SU-DHL-6 (cell line): ENCODE measurements at regions not wholly inside any gene's neighbourhood (a gene's known extent, or its start where the extent isn't known, plus 50 kb on each side); places are given as distances from the start of the nearest gene placed in this dataset.

Experiments used
- H2AFZ ChIP-seq: fragments of 200-600 bp; sonication (generic); 2 replicates; pipeline ENCODE4 v1.6.1; 2014; ENCODE audit warnings: low read depth, mild to moderate bottlenecking, moderate library complexity, mixed read lengths, antibody characterized with exemption, low read length; ENCODE audit not compliant: severe bottlenecking
- H3F3A ChIP-seq: fragments of 200-600 bp; shearing (Covaris generic); 2 replicates; pipeline ENCODE4 v1.6.0; 2016; ENCODE audit warnings: antibody characterized with exemption, mild to moderate bottlenecking; ENCODE audit not compliant: insufficient read depth
- H3K27ac ChIP-seq: fragments of 200-600 bp; sonication (generic); 2 replicates; pipeline ENCODE4 v1.5.1; 2016; ENCODE audit warnings: low read depth, mild to moderate bottlenecking, low read length, moderate library complexity, mixed read lengths
- H3K27me3 ChIP-seq: fragments of 200-600 bp; sonication (generic), shearing (Covaris generic); 2 replicates; pipeline ENCODE4 v1.6.0; 2014; ENCODE audit warnings: mild to moderate bottlenecking, low read length
- H3K36me3 ChIP-seq: fragments of 200-600 bp; sonication (generic); 2 replicates; pipeline ENCODE4 v1.6.1; 2014; ENCODE audit warnings: mild to moderate bottlenecking, low read length, mixed read lengths
- H3K4me2 ChIP-seq: fragments of 300-600, 200-600 bp; shearing (Covaris generic), sonication (generic); 2 replicates; pipeline ENCODE4 v1.6.0; 2014; ENCODE audit warnings: low read length, low read depth, mild to moderate bottlenecking; ENCODE audit not compliant: poor library complexity, severe bottlenecking
- H3K4me3 ChIP-seq: fragments of 200-600 bp; sonication (generic); 2 replicates; pipeline ENCODE4 v1.5.1; 2014; ENCODE audit warnings: antibody characterized with exemption, low read length, mild to moderate bottlenecking, mixed read lengths; ENCODE audit not compliant: insufficient read depth, poor library complexity, severe bottlenecking
- H3K79me2 ChIP-seq: fragments of 200-600 bp; sonication (generic); 2 replicates; pipeline ENCODE4 v1.6.1; 2014; ENCODE audit warnings: mild to moderate bottlenecking, low read length, moderate library complexity; ENCODE audit not compliant: insufficient read depth
- H3K9ac ChIP-seq: fragments of 200-600 bp; sonication (generic); 2 replicates; pipeline ENCODE4 v1.7.0; 2014; ENCODE audit warnings: mild to moderate bottlenecking, low read length
- H3K9me2 ChIP-seq: fragments of 200-600 bp; sonication (generic); replicated peaks from 2 replicates; pipeline ENCODE4 v1.6.1; 2014; ENCODE audit warnings: low read length; ENCODE audit not compliant: insufficient read depth
- H3K9me3 ChIP-seq: fragments of 200-600 bp; sonication (generic); 2 replicates; pipeline ENCODE4 v1.6.1; 2014; ENCODE audit warnings: low read length, mixed read lengths; ENCODE audit not compliant: insufficient read depth
- H4K20me1 ChIP-seq: fragments of 200-600 bp; sonication (generic); 2 replicates; pipeline ENCODE4 v1.6.1; 2014; ENCODE audit warnings: low read depth, mild to moderate bottlenecking, antibody characterized with exemption, low read length, moderate library complexity, mixed read lengths
- CTCF ChIP-seq: fragments of 200-600 bp; sonication (generic); IDR thresholded peaks from one replicate; pipeline ENCODE4 v1.5.1; 2017; ENCODE audit warnings: antibody characterized with exemption, mild to moderate bottlenecking, low read length, moderate library complexity; ENCODE audit not compliant: insufficient read depth, poor library complexity, severe bottlenecking
- EZH2phosphoT487 ChIP-seq: fragments of 200-600 bp; sonication (generic), shearing (Covaris generic); conservative IDR thresholded peaks from 2 replicates; pipeline ENCODE4 v1.6.1; 2018; ENCODE audit warnings: mild to moderate bottlenecking, antibody characterized with exemption, low read length, moderate library complexity, mixed read lengths

- no peak overlapping the region for H3K4me2 ChIP-seq
- H3K4me3 ChIP-seq, result no peak overlapping the region
These were observed 443.3 kb upstream of the ATP11B start for GRCh38 chr3:182349951-182350517.

GRCh38 chr3:182357928-182358327 is 435.4 kb upstream of the ATP11B start:
- no peak overlapping the region for H3K27ac ChIP-seq
- no peak overlapping the region for H3K4me2 ChIP-seq
- H3K36me3 ChIP-seq, result no peaks in the 10 kb centered on the region
- TF ChIP-seq CTCF (no peak), EZH2phosphoT487 (no peak)
- H3K9ac ChIP-seq, result no peak overlapping the region
- no peaks in the 10 kb centered on the region for H3K27me3 ChIP-seq
- H3K9me2 ChIP-seq, result no peaks in the 10 kb centered on the region
- no peaks in the 10 kb centered on the region for H4K20me1 ChIP-seq
- no peaks in the 10 kb centered on the region for H3K9me3 ChIP-seq
- H3K4me3 ChIP-seq, result no peak overlapping the region
- no peak overlapping the region for H2AFZ ChIP-seq
- no peaks in the 10 kb centered on the region for H3K79me2 ChIP-seq
- no peaks in the 10 kb centered on the region for H3F3A ChIP-seq

More at GRCh38 chr3:182349951-182350517, 443.3 kb upstream of the ATP11B start:
- H3K79me2 ChIP-seq, result no peaks in the 10 kb centered on the region
- no peaks in the 10 kb centered on the region for H3K9me3 ChIP-seq
- no peaks in the 10 kb centered on the region for H3K36me3 ChIP-seq
- no peaks in the 10 kb centered on the region for H3F3A ChIP-seq
- no peaks in the 10 kb centered on the region for H4K20me1 ChIP-seq
- H3K27ac ChIP-seq, result no peak overlapping the region
- no peaks in the 10 kb centered on the region for H3K9me2 ChIP-seq
- no peak overlapping the region for H2AFZ ChIP-seq
- TF ChIP-seq EZH2phosphoT487 (no peak), CTCF (no peak)
- no peak overlapping the region for H3K9ac ChIP-seq
- H3K27me3 ChIP-seq, result no peaks in the 10 kb centered on the region

- Histone ChIP-seq H3K9me2 (no peaks in the 10 kb centered on the region), H4K20me1 (no peaks in the 10 kb centered on the region), H3K4me2 (no peak overlapping the region), H3K79me2 (no peaks in the 10 kb centered on the region), H3K27ac (no peak overlapping the region), H3F3A (no peaks in the 10 kb centered on the region), H3K36me3 (no peaks in the 10 kb centered on the region), H3K9me3 (no peaks in the 10 kb centered on the region), H2AFZ (no peak overlapping the region), H3K9ac (no peak overlapping the region), H3K27me3 (no peaks in the 10 kb centered on the region), H3K4me3 (no peak overlapping the region)
- no peak for TF ChIP-seq CTCF
These were observed 429.0 kb upstream of the ATP11B start for GRCh38 chr3:182364323-182364722.
